Cardiac muscle cell (in vitro differentiated cells and primary cell): ENCODE measurements at regions not wholly inside any gene's neighbourhood (a gene's known extent, or its start where the extent isn't known, plus 50 kb on each side); places are given as distances from the start of the nearest gene placed in this dataset.
"Not testable (repeated sequence)": the region's sequence is repeated elsewhere in the genome, so short reads cannot be mapped to it uniquely, and the experiment has no call there.

ENCODE experiments used
- DNase-seq, 2 donors: peaks; one replicate each; pipeline versions ENCODE4 v3.0.0 to v3.0.0-alpha.2; 2010 to 2017; ENCODE audit warnings: low read depth in 1 of 2, low spot score in 1 of 2
- H3K27ac ChIP-seq: fragments of 200-600 bp; sonication (generic); 2 replicates; pipeline ENCODE4 v1.5.1; 2016
- H3K27me3 ChIP-seq: fragments of 200-600 bp; sonication (generic); 2 replicates; pipeline ENCODE4 v1.6.0; 2016; ENCODE audit warnings: control low read depth
- H3K36me3 ChIP-seq: fragments of 200-600 bp; sonication (generic); 2 replicates; pipeline ENCODE4 v1.5.1; 2016; ENCODE audit warnings: control low read depth
- H3K4me1 ChIP-seq: fragments of 200-600 bp; sonication (generic); 2 replicates; pipeline ENCODE4 v1.8.1; 2017; ENCODE audit warnings: low read depth, mild to moderate bottlenecking, mixed run types
- H3K4me3 ChIP-seq: fragments of 200-600 bp; sonication (generic); 2 replicates; pipeline ENCODE4 v1.5.1; 2016; ENCODE audit warnings: mild to moderate bottlenecking
- H3K9me3 ChIP-seq: fragments of 200-600 bp; sonication (generic); 2 replicates; pipeline ENCODE4 v1.5.1; 2017; ENCODE audit warnings: low read depth, mild to moderate bottlenecking, control low read depth
- CTCF ChIP-seq: IDR thresholded peaks from 2 replicates; pipeline ENCODE4 v1.5.1; 2012; ENCODE audit warnings: low read depth, mild to moderate bottlenecking, low read length

- no peak for DNase-seq
- H3K9me3 ChIP-seq, result no peaks in the 10 kb centered on the region
- no peak overlapping the region for H3K27ac ChIP-seq
- no peaks in the 10 kb centered on the region for H3K27me3 ChIP-seq
- no peak for TF ChIP-seq CTCF
- no peak overlapping the region for H3K4me3 ChIP-seq
- H3K4me1 ChIP-seq, result no peaks in the 10 kb centered on the region
- H3K36me3 ChIP-seq, result no peaks in the 10 kb centered on the region
Observed at GRCh38 chr13:70218618-70219017, 110.4 kb upstream of the KLHL1 start.

- not testable (repeated sequence) for H3K27me3 ChIP-seq, H3K4me1 ChIP-seq, H3K36me3 ChIP-seq, H3K9me3 ChIP-seq, DNase-seq, H3K4me3 ChIP-seq, H3K27ac ChIP-seq
Observed at GRCh38 chr13:70208968-70209367, 100.7 kb upstream of the KLHL1 start.

- H3K9me3 ChIP-seq, result no peaks in the 10 kb centered on the region
- no peak overlapping the region for H3K27ac ChIP-seq
- H3K4me3 ChIP-seq, result no peak overlapping the region
- TF ChIP-seq CTCF, result no peak
- H3K27me3 ChIP-seq, result no peaks in the 10 kb centered on the region
- no peaks in the 10 kb centered on the region for H3K4me1 ChIP-seq
- DNase-seq, result no peak
- no peaks in the 10 kb centered on the region for H3K36me3 ChIP-seq
Observed at GRCh38 chr13:70206671-70207070, 98.4 kb upstream of the KLHL1 start.

GRCh38 chr13:70203661-70204229 is 95.5 kb upstream of the KLHL1 start:
- DNase-seq, result no peak
- H3K9me3 ChIP-seq, result peaks cover 2% of the 10 kb centered on the region
- TF ChIP-seq CTCF, result no peak

GRCh38 chr13:70191034-70191433 is 82.8 kb upstream of the KLHL1 start:
- DNase-seq, result no peak
- no peak for TF ChIP-seq CTCF
- Histone ChIP-seq H3K27me3 (no peaks in the 10 kb centered on the region), H3K4me1 (no peaks in the 10 kb centered on the region), H3K9me3 (no peaks in the 10 kb centered on the region), H3K4me3 (no peak overlapping the region), H3K27ac (no peak overlapping the region), H3K36me3 (no peaks in the 10 kb centered on the region)

More at GRCh38 chr13:70203661-70204229, 95.5 kb upstream of the KLHL1 start:
- Histone ChIP-seq H3K4me1 (no peaks in the 10 kb centered on the region), H3K4me3 (no peak overlapping the region), H3K27me3 (no peaks in the 10 kb centered on the region), H3K36me3 (no peaks in the 10 kb centered on the region), H3K27ac (no peak overlapping the region)

DNA sequence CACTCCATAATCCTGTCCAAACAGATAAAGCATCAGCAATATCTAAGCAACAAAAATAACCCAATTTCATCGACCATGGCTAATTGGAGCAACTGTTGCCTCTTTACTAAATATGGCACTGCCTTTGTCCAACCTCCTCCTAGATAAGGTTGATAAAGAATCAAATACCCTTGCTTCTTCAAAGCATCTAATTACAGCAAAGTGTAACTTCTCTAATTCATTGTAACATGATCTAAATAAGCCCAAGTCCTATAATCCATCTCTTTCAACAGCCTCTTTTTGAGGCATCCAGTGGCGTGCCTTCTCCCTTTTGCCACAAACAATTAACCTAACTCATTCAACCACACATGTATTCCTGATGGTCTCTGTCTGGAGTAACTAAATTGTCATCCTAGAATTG is 81.7 kb upstream of the KLHL1 start:
- Histone ChIP-seq H3K9me3 (no peaks in the 10 kb centered on the region), H3K4me1 (no peaks in the 10 kb centered on the region), H3K4me3 (no peak overlapping the region), H3K27me3 (no peaks in the 10 kb centered on the region), H3K27ac (no peak overlapping the region), H3K36me3 (no peaks in the 10 kb centered on the region)
- DNase-seq, result no peak
- TF ChIP-seq CTCF, result no peak
